Endothelial cell of umbilical vein (primary cell): ENCODE measurements at regions not wholly inside any gene's neighbourhood (a gene's known extent, or its start where the extent isn't known, plus 50 kb on each side); places are given as distances from the start of the nearest gene placed in this dataset.

Experiments used
- CTCF ChIP-seq, 2 donors: IDR thresholded peaks; 1 replicate in 1 of 2; 2 replicates in 1 of 2; pipeline ENCODE4 v1.5.1; 2011; ENCODE audit warnings: low read length in 2 of 2, mild to moderate bottlenecking in 2 of 2, moderate library complexity in 2 of 2, control low read depth in 1 of 2, inconsistent platforms in 1 of 2, low read depth in 1 of 2; ENCODE audit not compliant: insufficient read depth in 1 of 2; ENCODE audit errors: extremely low read depth in 1 of 2
- EZH2 ChIP-seq: IDR thresholded peaks from 2 replicates; pipeline ENCODE4 v1.6.1; 2012; ENCODE audit warnings: borderline replicate concordance, low read depth, mild to moderate bottlenecking, moderate library complexity, low read length, inconsistent platforms; ENCODE audit not compliant: severe bottlenecking
- POLR2AphosphoS5 ChIP-seq: IDR thresholded peaks from 2 replicates; pipeline ENCODE4 v1.6.1; 2012; ENCODE audit warnings: low read depth, mild to moderate bottlenecking, control low read depth, low read length, moderate library complexity; ENCODE audit not compliant: insufficient read depth

GRCh38 chrY:19622392-19622791, 122.1 kb downstream of the KDM5D start:
- TF ChIP-seq CTCF (IDR thresholded peaks at IDR 0.05; ENCODE audit: extremely low read depth in 1 of 2, insufficient read depth in 1 of 2, low read depth in 1 of 2, low read length in 2 of 2) = no peak
- TF ChIP-seq EZH2 = no peak
- no peak for TF ChIP-seq POLR2AphosphoS5
